ENCODE measurements at regions not wholly inside any gene's neighbourhood (a gene's known extent, or its start where the extent isn't known, plus 50 kb on each side); places are given as distances from the start of the nearest gene placed in this dataset.

DNA sequence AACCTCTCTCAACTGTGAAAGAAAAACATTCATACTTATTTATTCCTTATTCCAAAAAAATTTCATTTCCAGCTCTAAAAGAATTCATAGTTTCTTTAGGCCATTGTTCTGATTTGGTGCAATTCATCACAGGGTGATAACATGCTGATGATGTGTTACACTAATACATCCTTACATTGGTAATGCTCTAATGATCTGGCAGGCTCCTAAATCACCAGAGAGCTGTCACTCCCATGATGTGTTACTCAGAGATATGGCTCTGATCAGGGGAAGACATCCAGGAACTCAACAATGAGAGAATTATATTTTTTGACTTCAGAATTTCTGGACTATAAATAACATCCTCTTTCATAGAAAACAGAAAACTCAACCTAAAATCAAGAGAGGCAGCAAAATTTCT lies 209.3 kb downstream of the CHD9NB start:
- Histone ChIP-seq H3K79me2 (ENCODE audit: control insufficient read depth, insufficient read depth, low read length) (no peaks in the 10 kb centered on the region), H3K9me3 (ENCODE audit: control insufficient read depth, low read depth, low read length) (no peaks in the 10 kb centered on the region), H4K20me1 (ENCODE audit: control insufficient read depth, extremely low read depth, insufficient read depth, low read length) (no peaks in the 10 kb centered on the region), H3K27ac (ENCODE audit: control insufficient read depth, insufficient read depth, low read length) (no peak overlapping the region), H3K27me3 (ENCODE audit: control insufficient read depth, extremely low read depth, insufficient read depth, low read length) (no peaks in the 10 kb centered on the region), H3K4me3 (ENCODE audit: control insufficient read depth in 2 of 3, extremely low read depth in 1 of 3, insufficient read depth in 2 of 3, low read depth in 1 of 3, low read length in 3 of 3) (no peak overlapping the region), H3K36me3 (ENCODE audit: control insufficient read depth in 2 of 2, extremely low read depth in 1 of 2, insufficient read depth in 2 of 2, low read length in 2 of 2) (no peaks in the 10 kb centered on the region), H3K4me2 (ENCODE audit: control insufficient read depth, extremely low read depth, insufficient read depth, low read depth, low read length) (no peak overlapping the region), H3K9ac (ENCODE audit: control insufficient read depth, extremely low read depth, insufficient read depth, low read length) (no peak overlapping the region), H3K9me1 (ENCODE audit: control insufficient read depth, extremely low read depth, insufficient read depth, low read length) (no peaks in the 10 kb centered on the region), H3K4me1 (ENCODE audit: control insufficient read depth, extremely low read depth, insufficient read depth, low read length) (no peaks in the 10 kb centered on the region), H2AFZ (ENCODE audit: control insufficient read depth, low read length) (no peak overlapping the region)
- FAIRE-seq (no peak), DNase-seq (ENCODE audit: low read depth, low spot score) (no peak)
- TF ChIP-seq, protein P1, sequence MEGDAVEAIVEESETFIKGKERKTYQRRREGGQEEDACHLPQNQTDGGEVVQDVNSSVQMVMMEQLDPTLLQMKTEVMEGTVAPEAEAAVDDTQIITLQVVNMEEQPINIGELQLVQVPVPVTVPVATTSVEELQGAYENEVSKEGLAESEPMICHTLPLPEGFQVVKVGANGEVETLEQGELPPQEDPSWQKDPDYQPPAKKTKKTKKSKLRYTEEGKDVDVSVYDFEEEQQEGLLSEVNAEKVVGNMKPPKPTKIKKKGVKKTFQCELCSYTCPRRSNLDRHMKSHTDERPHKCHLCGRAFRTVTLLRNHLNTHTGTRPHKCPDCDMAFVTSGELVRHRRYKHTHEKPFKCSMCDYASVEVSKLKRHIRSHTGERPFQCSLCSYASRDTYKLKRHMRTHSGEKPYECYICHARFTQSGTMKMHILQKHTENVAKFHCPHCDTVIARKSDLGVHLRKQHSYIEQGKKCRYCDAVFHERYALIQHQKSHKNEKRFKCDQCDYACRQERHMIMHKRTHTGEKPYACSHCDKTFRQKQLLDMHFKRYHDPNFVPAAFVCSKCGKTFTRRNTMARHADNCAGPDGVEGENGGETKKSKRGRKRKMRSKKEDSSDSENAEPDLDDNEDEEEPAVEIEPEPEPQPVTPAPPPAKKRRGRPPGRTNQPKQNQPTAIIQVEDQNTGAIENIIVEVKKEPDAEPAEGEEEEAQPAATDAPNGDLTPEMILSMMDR (optimal IDR thresholded peaks at IDR 0.05 in 1 of 3, IDR thresholded peaks at IDR 0.05 in 1 of 3, conservative IDR thresholded peaks at IDR 0.05 in 1 of 3; ENCODE audit: extremely low read depth in 1 of 3, insufficient read depth in 2 of 3, low read length in 3 of 3) = no peak
- TF ChIP-seq EZH2 (IDR thresholded peaks at IDR 0.05; ENCODE audit: low read length) = no peak
- dilution Hi-C loops (cut with MboI; ENCODE audit: extremely low pct_ligation_motif_present, low sequenced_read_pairs) = no loop called here

DNA sequence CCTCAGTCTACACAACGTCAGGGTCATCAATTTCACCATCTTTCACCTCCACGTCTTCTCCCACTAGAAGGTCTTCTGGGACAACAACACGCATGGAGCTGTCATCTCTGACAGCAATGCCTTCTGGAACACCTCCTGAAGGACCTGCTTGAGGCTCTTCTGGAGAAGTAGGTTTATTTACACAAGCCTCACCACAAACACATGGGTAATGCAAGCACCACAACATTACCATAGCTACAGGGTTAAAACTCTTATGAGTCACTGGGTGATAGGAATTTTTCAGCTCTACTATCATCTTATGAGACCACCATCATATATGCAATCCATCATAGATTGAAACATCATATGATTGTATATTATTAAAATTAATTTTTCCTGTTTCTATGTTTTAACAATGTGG lies 215.4 kb downstream of the CHD9NB start:
- Histone ChIP-seq H3K9me3 (ENCODE audit: control insufficient read depth, low read depth, low read length) (no peaks in the 10 kb centered on the region), H3K79me2 (ENCODE audit: control insufficient read depth, insufficient read depth, low read length) (no peaks in the 10 kb centered on the region), H3K27me3 (ENCODE audit: control insufficient read depth, extremely low read depth, insufficient read depth, low read length) (no peaks in the 10 kb centered on the region), H3K9me1 (ENCODE audit: control insufficient read depth, extremely low read depth, insufficient read depth, low read length) (no peaks in the 10 kb centered on the region), H3K4me2 (ENCODE audit: control insufficient read depth, extremely low read depth, insufficient read depth, low read depth, low read length) (no peak overlapping the region), H3K36me3 (ENCODE audit: control insufficient read depth in 2 of 2, extremely low read depth in 1 of 2, insufficient read depth in 2 of 2, low read length in 2 of 2) (no peaks in the 10 kb centered on the region), H3K9ac (ENCODE audit: control insufficient read depth, extremely low read depth, insufficient read depth, low read length) (no peak overlapping the region), H3K4me3 (ENCODE audit: control insufficient read depth in 2 of 3, extremely low read depth in 1 of 3, insufficient read depth in 2 of 3, low read depth in 1 of 3, low read length in 3 of 3) (no peak overlapping the region), H4K20me1 (ENCODE audit: control insufficient read depth, extremely low read depth, insufficient read depth, low read length) (no peaks in the 10 kb centered on the region), H2AFZ (ENCODE audit: control insufficient read depth, low read length) (no peak overlapping the region), H3K27ac (ENCODE audit: control insufficient read depth, insufficient read depth, low read length) (no peak overlapping the region), H3K4me1 (ENCODE audit: control insufficient read depth, extremely low read depth, insufficient read depth, low read length) (no peaks in the 10 kb centered on the region)
- no peak for DNase-seq (ENCODE audit: low read depth, low spot score)
- dilution Hi-C loops (cut with MboI; ENCODE audit: extremely low pct_ligation_motif_present, low sequenced_read_pairs) = no loop called here
- no peak for FAIRE-seq
- TF ChIP-seq, protein P1 (optimal IDR thresholded peaks at IDR 0.05 in 1 of 3, IDR thresholded peaks at IDR 0.05 in 1 of 3, conservative IDR thresholded peaks at IDR 0.05 in 1 of 3; ENCODE audit: extremely low read depth in 1 of 3, insufficient read depth in 2 of 3, low read length in 3 of 3) = no peak
- no peak for TF ChIP-seq EZH2 (IDR thresholded peaks at IDR 0.05; ENCODE audit: low read length)

Data from keratinocyte (primary cell).